Stimulated activated CD4-positive, alpha-beta T cell treated with anti-CD3 and anti-CD28 coated beads, Interleukin-12 subunit alpha, Interleukin-12 subunit beta, amount 100 ng/mL, for 24 hours (primary cell): ENCODE measurements at regions not wholly inside any gene's neighbourhood (a gene's known extent, or its start where the extent isn't known, plus 50 kb on each side); places are given as distances from the start of the nearest gene placed in this dataset.
A peak's percentile ranks its signal among the peaks of the same experiment; 100 is the strongest.

Experiments
- DNase-seq, 2 experiments: peaks; one replicate each; pipeline ENCODE4 v3.0.0-alpha.2; 2020; ENCODE audit warnings: low read depth in 2 of 2

- DNase-seq = no peak
These were observed 295.3 kb upstream of the MKI67 start for GRCh38 chr10:128421371-128422160.

GRCh38 chr10:128422190-128422589 is 296.0 kb upstream of the MKI67 start:
- no peak for DNase-seq

- DNase-seq = no peak
These were observed 296.8 kb upstream of the MKI67 start for GRCh38 chr10:128422999-128423398.

GRCh38 chr10:128429321-128429720 is 303.1 kb upstream of the MKI67 start:
- no peak for DNase-seq

GRCh38 chr10:128429835-128430513 is 303.8 kb upstream of the MKI67 start:
- no peak for DNase-seq

- DNase-seq = no peak
These were observed 304.9 kb upstream of the MKI67 start for GRCh38 chr10:128431083-128431482.

- no peak for DNase-seq
These were observed 305.3 kb upstream of the MKI67 start for GRCh38 chr10:128431506-128431905.

- no peak for DNase-seq
These were observed 305.8 kb upstream of the MKI67 start for GRCh38 chr10:128432011-128432410.

- DNase-seq = no peak
These were observed 306.2 kb upstream of the MKI67 start for GRCh38 chr10:128432423-128432822.

GRCh38 chr10:128435811-128436210 is 309.6 kb upstream of the MKI67 start:
- DNase-seq = no peak

- no peak for DNase-seq
These were observed 311.6 kb upstream of the MKI67 start for GRCh38 chr10:128437786-128438345.

GRCh38 chr10:128438417-128439063 is 312.3 kb upstream of the MKI67 start:
- no peak for DNase-seq

- DNase-seq = no peak
These were observed 314.4 kb upstream of the MKI67 start for GRCh38 chr10:128440513-128441160.

- DNase-seq = no peak
These were observed 317.8 kb upstream of the MKI67 start for GRCh38 chr10:128443925-128444518.

GRCh38 chr10:128448796-128449195 is 322.6 kb upstream of the MKI67 start:
- no peak for DNase-seq

- no peak for DNase-seq
These were observed 325.7 kb upstream of the MKI67 start for GRCh38 chr10:128451879-128452278.

GRCh38 chr10:128456271-128456670 is 330.0 kb upstream of the MKI67 start:
- no peak for DNase-seq

- DNase-seq = no peak
These were observed 330.9 kb upstream of the MKI67 start for GRCh38 chr10:128457136-128457535.

GRCh38 chr10:128461991-128462390 is 335.8 kb upstream of the MKI67 start:
- no peak for DNase-seq

GRCh38 chr10:128462844-128463243 is 336.6 kb upstream of the MKI67 start:
- no peak for DNase-seq

- peak; percentile 6 to 17 for DNase-seq
These were observed 338.0 kb upstream of the MKI67 start for GRCh38 chr10:128463991-128464760.
